H1 (cell line): ENCODE measurements at regions not wholly inside any gene's neighbourhood (a gene's known extent, or its start where the extent isn't known, plus 50 kb on each side); places are given as distances from the start of the nearest gene placed in this dataset.

Experiments used
- CEBPB ChIP-seq: IDR thresholded peaks from 2 replicates; pipeline ENCODE4 v1.6.1; 2012; ENCODE audit warnings: low read depth, low read length
- CHD2 ChIP-seq: IDR thresholded peaks from 2 replicates; pipeline ENCODE4 v1.6.1; 2012; ENCODE audit warnings: low read length, improper control_type of control experiment
- GABPA ChIP-seq: IDR thresholded peaks from 2 replicates; pipeline ENCODE4 v1.6.1; 2011; ENCODE audit warnings: mild to moderate bottlenecking, low read length, moderate library complexity, borderline replicate concordance; ENCODE audit not compliant: insufficient read depth
- JUND ChIP-seq: IDR thresholded peaks from 2 replicates; pipeline ENCODE4 v1.6.1; 2011; ENCODE audit warnings: mild to moderate bottlenecking, improper control_type of control experiment, low read length
- POLR2A ChIP-seq, 2 experiments: IDR thresholded peaks; 1 replicate in 1 of 2; 2 replicates in 1 of 2; pipeline ENCODE4 v1.6.1; 2011; ENCODE audit warnings: low read depth in 2 of 2, low read length in 2 of 2, mild to moderate bottlenecking in 2 of 2; ENCODE audit errors: control extremely low read depth in 1 of 2
- SAP30 ChIP-seq: fragments of 300-600 bp; sonication (generic); IDR thresholded peaks from 2 replicates; pipeline ENCODE4 v1.7.1; 2012; ENCODE audit warnings: low read length, moderate library complexity, mild to moderate bottlenecking, inconsistent platforms; ENCODE audit not compliant: insufficient read depth, insufficient replicate concordance
- SIN3A ChIP-seq, 2 experiments: IDR thresholded peaks in 1 of 2; conservative IDR thresholded peaks in 1 of 2; 2 replicates each; pipeline ENCODE4 v1.6.1; 2011 to 2012; ENCODE audit warnings: low read length in 2 of 2, improper control_type of control experiment in 1 of 2, low read depth in 1 of 2, mild to moderate bottlenecking in 1 of 2
- SP2 ChIP-seq: IDR thresholded peaks from 2 replicates; pipeline ENCODE4 v1.6.1; 2012; ENCODE audit warnings: mild to moderate bottlenecking, low read length, inconsistent platforms

GRCh38 chr5:120779674-120780073, 315.6 kb downstream of the PRR16 start (continued):
- TF ChIP-seq SIN3A (conservative IDR thresholded peaks at IDR 0.05 in 1 of 2, IDR thresholded peaks at IDR 0.05 in 1 of 2; ENCODE audit: low read depth in 1 of 2, low read length in 2 of 2) (no peak), CHD2 (no peak), SP2 (no peak), SAP30 (no peak), JUND (no peak), CEBPB (no peak), GABPA (no peak), POLR2A (IDR thresholded peaks at IDR 0.05; ENCODE audit: control extremely low read depth in 1 of 2, low read depth in 2 of 2, low read length in 2 of 2) (no peak)
